Naive thymus-derived CD8-positive, alpha-beta T cell (primary cell): ENCODE measurements at regions not wholly inside any gene's neighbourhood (a gene's known extent, or its start where the extent isn't known, plus 50 kb on each side); places are given as distances from the start of the nearest gene placed in this dataset.
"Not testable (repeated sequence)": the region's sequence is repeated elsewhere in the genome, so short reads cannot be mapped to it uniquely, and the experiment has no call there.

Experiments
- ATAC-seq, 2 donors: fragments of 150-1000 bp; cut with Tn5 transposase in 1 of 2; sonication (Bioruptor Pico), chemical (Tn5 transposase) in 1 of 2; 1 replicate in 1 of 2; 2 replicates in 1 of 2; pipeline ENCODE4 v1.10.0; 2021; ENCODE audit warnings: mild to moderate bottlenecking in 2 of 2, moderate library complexity in 2 of 2
- POLR2A ChIA-PET: fragments of 350-600 bp; sonication (Branson Sonifier 250); formaldehyde crosslinking; loops from one replicate; lab custom pipeline; 2021; ENCODE audit warnings: antibody characterized with exemption; lab: Charles Lee
- DNase-seq, 10 donors: peaks; one replicate each; pipeline versions ENCODE4 v3.0.0 to v3.0.0-alpha.2; 2020 to 2022
- H3K27ac Mint-ChIP-seq, 10 donors: one replicate each; pipeline ENCODE4 v1.8.0; 2020 to 2022; ENCODE audit warnings: mild to moderate bottlenecking in 10 of 10, mixed read lengths in 10 of 10, moderate library complexity in 4 of 10, inconsistent platforms in 1 of 10
- H3K27me3 Mint-ChIP-seq, 5 donors: one replicate each; pipeline ENCODE4 v1.8.0; 2021 to 2022; ENCODE audit warnings: mixed read lengths in 5 of 5
- H3K36me3 Mint-ChIP-seq, 3 donors: one replicate each; pipeline ENCODE4 v1.8.0; 2020 to 2022; ENCODE audit warnings: mixed read lengths in 3 of 3, mild to moderate bottlenecking in 2 of 3, inconsistent platforms in 1 of 3
- H3K4me1 Mint-ChIP-seq, 4 donors: one replicate each; pipeline ENCODE4 v1.8.0; 2021 to 2022; ENCODE audit warnings: mixed read lengths in 4 of 4
- H3K4me3 Mint-ChIP-seq, 10 donors: one replicate each; pipeline ENCODE4 v1.8.0; 2020 to 2022; ENCODE audit warnings: mild to moderate bottlenecking in 10 of 10, mixed read lengths in 10 of 10, moderate library complexity in 6 of 10, inconsistent platforms in 1 of 10
- H3K9me3 Mint-ChIP-seq, 9 donors: one replicate each; pipeline ENCODE4 v1.8.0; 2020 to 2022; ENCODE audit warnings: mixed read lengths in 9 of 9, mild to moderate bottlenecking in 3 of 9, inconsistent platforms in 1 of 9, moderate library complexity in 1 of 9

DNA sequence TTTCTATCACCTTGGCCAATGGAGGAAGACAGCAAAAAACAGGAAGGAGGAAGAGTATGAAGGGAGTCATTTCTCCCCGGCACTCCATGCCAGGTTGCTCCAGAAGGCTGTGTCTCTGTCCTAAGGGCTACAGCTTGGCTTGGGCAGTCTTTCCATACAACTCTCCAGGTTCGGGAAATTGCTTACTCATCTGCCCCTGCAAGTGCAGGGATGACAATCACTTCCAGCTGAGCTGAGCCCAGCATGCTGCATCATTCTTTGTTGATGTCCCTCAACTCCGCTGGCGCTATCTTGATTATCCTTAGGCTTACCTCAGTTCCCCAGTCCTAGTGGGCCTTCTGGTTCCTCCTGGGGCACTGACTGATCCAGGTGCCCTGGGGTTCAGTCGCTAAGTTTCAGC is 86.9 kb upstream of the COPS8 start:
- H3K27me3 Mint-ChIP-seq: peaks cover 6 to 22% (median 9%) of the 10 kb centered on the region in 5 donors
- H3K4me3 Mint-ChIP-seq: no peak overlapping the region
- POLR2A ChIA-PET: no interaction called here
- H3K9me3 Mint-ChIP-seq: peaks cover 0 to 2% (median 0%) of the 10 kb centered on the region in 9 donors
- no peaks in the 10 kb centered on the region for H3K36me3 Mint-ChIP-seq
- H3K4me1 Mint-ChIP-seq: peaks cover 0 to 2% (median 0%) of the 10 kb centered on the region in 4 donors
- DNase-seq (no peak), ATAC-seq (no peak)
- no peak overlapping the region for H3K27ac Mint-ChIP-seq

DNA sequence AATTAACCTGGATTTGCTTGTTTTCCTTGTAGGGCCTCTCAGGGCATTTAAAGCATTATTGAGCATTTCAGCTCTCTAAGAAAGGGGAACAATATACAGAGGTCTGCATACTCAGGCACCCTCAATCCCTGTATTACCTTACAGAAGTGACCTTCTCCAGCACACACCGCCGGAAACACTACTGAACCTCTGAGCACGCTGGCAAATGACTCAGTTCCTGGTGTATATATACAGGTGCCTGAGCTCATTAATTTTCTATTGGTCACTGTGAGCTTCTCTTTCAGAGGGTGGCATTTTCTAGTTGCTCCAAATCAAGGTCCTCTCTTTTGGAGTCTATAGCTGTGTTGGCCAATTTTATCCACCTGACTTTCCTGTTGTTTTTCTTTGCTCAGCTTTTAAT is 85.2 kb upstream of the COPS8 start:
- Mint-ChIP-seq H3K27ac (no peak overlapping the region), H3K36me3 (no peaks in the 10 kb centered on the region), H3K27me3 (peaks cover 0 to 19% (median 4%) of the 10 kb centered on the region in 5 donors), H3K4me3 (no peak overlapping the region), H3K4me1 (no peaks in the 10 kb centered on the region), H3K9me3 (peaks cover 0 to 2% (median 0%) of the 10 kb centered on the region in 9 donors)
- ATAC-seq: no peak
- POLR2A ChIA-PET: interaction anchor here (0.7 kb wide), 1 partner anchor 12 kb away, joined by 5 read pairs; no protein-coding TSS in a partner anchor
- no peak for DNase-seq

DNA sequence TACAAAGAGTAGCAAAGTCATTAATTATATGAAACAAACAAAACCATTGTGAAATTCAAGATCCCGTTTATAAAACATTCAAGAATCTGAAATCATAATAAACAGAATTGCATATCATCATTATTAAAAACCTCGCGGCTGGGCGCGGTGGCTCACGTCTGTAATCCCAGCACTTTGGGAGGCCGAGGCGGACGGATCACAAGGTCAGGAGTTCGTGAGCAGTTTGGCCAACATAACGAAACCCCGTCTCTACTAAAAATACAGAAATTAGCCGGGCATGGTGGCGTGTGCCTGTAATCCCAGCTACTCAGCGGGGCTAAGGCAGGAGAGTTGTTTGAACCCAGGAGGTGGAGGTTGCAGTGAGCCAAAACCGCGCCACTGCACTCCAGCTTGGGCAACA is 80.3 kb upstream of the COPS8 start:
- ATAC-seq, H3K4me1 Mint-ChIP-seq, H3K27me3 Mint-ChIP-seq, H3K9me3 Mint-ChIP-seq, H3K36me3 Mint-ChIP-seq, POLR2A ChIA-PET, H3K27ac Mint-ChIP-seq, DNase-seq, H3K4me3 Mint-ChIP-seq: not testable (repeated sequence)

DNA sequence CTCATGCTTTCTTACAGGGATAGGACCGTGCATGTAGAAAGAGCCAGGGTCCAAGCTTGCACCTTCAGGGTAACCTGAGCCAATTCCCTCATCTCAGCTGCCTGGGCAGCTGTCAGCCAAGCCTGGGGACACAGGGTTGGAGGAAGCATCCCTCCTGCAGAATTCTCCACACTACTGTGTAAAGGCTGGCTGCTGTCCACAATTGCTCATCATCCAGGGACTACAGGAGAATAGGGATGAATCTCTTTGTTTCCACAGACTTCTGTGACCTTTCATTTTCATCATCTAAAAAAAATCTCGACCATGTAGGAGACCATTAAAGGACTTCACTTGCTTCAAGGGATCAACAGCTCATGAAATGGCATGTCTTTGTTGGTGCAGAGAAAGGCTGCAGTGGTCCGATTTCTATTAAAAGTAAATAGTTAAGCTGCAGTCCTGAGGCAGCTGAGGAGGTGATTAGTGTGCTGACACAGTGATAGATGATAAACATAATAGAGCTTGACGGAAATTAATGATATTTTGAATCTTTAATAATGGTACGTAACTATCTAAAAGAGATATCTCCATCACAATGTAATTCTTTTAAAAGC is 74.4 kb upstream of the COPS8 start:
- POLR2A ChIA-PET: no interaction called here
- Mint-ChIP-seq H3K4me1 (no peaks in the 10 kb centered on the region), H3K27ac (no peak overlapping the region), H3K27me3 (peaks cover 0 to 11% (median 3%) of the 10 kb centered on the region in 5 donors), H3K4me3 (no peak overlapping the region), H3K36me3 (no peaks in the 10 kb centered on the region), H3K9me3 (no peaks in the 10 kb centered on the region)
- ATAC-seq (no peak), DNase-seq (no peak)

DNA sequence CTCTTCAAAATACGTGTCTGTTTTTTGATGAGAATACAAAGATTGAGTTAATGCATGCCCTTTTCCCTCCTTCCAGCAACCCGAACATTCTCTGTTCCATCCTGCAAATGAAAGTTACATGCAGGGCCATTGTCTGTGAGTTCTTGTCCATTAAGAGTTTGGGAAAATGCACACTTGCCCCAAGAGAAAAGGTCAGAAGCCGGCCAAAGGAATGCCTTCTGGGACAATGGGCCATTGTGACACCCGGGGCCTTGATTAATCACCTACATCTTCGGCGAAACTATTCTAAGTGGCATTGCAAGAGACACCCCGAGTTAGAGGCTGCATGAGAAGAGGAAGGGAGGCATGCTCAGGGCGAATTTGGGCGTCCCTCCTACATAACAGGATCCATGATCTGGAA is 73.7 kb upstream of the COPS8 start:
- Mint-ChIP-seq H3K9me3 (no peaks in the 10 kb centered on the region), H3K27ac (no peak overlapping the region), H3K27me3 (peaks cover 0 to 11% (median 3%) of the 10 kb centered on the region in 5 donors), H3K36me3 (no peaks in the 10 kb centered on the region), H3K4me1 (no peaks in the 10 kb centered on the region), H3K4me3 (no peak overlapping the region)
- DNase-seq: no peak
- POLR2A ChIA-PET: no interaction called here
- ATAC-seq: no peak

DNA sequence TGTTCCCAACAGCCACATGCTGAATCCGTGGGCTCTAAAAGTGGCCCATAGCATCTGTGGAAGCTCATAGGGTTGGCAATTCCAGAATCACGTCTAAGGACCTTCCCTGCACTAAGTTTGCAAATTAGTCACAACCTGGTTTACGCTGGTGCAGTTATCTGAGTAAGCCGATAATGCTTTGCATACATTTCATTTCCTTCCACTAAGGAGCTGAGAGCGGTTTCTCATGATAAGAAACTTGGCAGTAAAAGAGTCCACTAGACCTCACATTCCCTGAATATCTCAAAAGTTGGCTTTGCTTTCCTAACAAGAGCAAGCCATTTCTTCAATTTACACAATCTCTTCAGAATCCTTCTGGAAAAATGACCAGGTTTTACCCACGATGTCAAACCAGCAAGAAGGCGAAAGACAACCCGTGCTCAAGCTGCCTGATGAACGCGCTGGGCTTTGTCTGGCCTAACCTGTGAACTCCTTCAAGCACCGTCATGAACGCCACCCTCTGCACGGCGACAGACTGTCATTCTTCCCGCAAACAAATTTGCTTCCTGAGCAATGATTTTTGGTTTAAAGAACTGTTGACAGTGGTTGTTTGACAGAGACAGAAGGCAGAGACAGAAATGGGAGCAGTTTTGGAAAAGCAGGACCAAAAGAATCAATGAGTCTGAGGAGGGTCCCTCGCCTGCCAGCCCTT is 73.0 kb upstream of the COPS8 start:
- ATAC-seq: no peak
- H3K4me1 Mint-ChIP-seq: no peaks in the 10 kb centered on the region
- H3K27ac Mint-ChIP-seq: no peak overlapping the region
- no peak for DNase-seq
- POLR2A ChIA-PET: no interaction called here
- no peaks in the 10 kb centered on the region for H3K9me3 Mint-ChIP-seq
- no peak overlapping the region for H3K4me3 Mint-ChIP-seq
- no peaks in the 10 kb centered on the region for H3K36me3 Mint-ChIP-seq
- peaks cover 0 to 11% (median 3%) of the 10 kb centered on the region in 5 donors for H3K27me3 Mint-ChIP-seq

DNA sequence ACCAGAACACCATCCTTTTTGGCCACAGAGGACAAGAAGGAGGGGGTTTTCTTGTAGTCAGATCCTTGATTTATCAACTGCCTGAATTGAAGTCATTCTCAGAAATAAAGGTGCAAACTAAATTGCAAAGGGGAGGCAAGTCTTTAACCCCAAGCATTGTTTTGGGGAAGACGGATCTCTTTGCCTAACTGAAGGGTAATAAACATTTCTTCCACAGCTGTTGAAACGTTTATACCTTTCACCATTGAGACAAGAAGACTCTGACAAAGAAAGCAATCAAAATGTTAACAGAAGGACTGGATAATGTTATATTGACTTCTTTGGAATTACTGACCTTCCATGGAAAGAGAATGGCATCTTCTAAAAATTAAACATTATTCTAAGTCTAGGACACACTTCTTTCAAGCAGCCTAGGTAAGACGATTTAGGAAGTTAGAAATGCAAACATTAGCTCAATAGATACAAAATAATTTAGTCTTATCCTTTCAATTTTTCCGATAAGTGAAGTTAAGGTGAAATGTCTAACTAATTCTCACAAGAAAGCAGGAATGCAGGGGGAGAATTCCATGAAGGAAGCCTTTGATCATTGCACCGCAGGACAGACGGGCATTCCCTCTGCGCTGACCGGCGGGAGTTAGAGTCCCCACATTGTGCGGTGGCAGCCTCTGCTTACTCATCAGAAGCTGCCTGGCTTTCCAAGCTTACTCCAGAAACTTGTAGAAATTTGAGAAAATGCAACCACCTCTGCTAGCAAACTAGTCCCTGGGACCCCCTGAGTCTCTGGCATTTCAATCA is 69.4 kb upstream of the COPS8 start:
- POLR2A ChIA-PET: no interaction called here
- no peaks in the 10 kb centered on the region for H3K9me3 Mint-ChIP-seq
- no peak overlapping the region for H3K4me3 Mint-ChIP-seq
- no peak for ATAC-seq
- H3K27me3 Mint-ChIP-seq: no peaks in the 10 kb centered on the region
- DNase-seq: no peak
- H3K36me3 Mint-ChIP-seq: no peaks in the 10 kb centered on the region
- no peak overlapping the region for H3K27ac Mint-ChIP-seq
- H3K4me1 Mint-ChIP-seq: peaks cover 0 to 2% (median 0%) of the 10 kb centered on the region in 4 donors

DNA sequence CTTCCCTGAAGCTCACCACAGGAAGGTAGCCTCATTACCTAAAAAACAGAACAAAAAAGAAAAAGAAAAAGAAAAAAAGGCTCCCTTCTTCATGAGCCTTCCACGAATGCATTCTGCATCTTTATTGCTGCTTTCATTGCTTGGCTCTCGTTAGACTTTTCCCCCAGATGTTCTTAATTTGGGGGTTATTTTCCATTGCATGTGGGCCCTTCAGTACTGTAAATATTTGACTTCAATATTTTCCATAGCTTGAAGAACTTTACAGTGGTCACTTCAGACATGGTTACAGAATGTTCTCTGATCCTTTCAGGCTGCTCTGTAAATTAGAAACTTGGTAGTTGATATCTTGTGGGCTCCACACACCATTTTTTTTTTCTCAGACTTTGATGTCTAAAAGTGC is 65.6 kb upstream of the COPS8 start:
- DNase-seq (no peak), ATAC-seq (no peak)
- H3K4me3 Mint-ChIP-seq: no peak overlapping the region
- H3K27ac Mint-ChIP-seq: no peak overlapping the region
- H3K27me3 Mint-ChIP-seq: peaks cover 0 to 4% (median 0%) of the 10 kb centered on the region in 5 donors
- no peaks in the 10 kb centered on the region for H3K9me3 Mint-ChIP-seq
- H3K36me3 Mint-ChIP-seq: no peaks in the 10 kb centered on the region
- H3K4me1 Mint-ChIP-seq: peaks cover 0 to 2% (median 0%) of the 10 kb centered on the region in 4 donors
- POLR2A ChIA-PET: no interaction called here

DNA sequence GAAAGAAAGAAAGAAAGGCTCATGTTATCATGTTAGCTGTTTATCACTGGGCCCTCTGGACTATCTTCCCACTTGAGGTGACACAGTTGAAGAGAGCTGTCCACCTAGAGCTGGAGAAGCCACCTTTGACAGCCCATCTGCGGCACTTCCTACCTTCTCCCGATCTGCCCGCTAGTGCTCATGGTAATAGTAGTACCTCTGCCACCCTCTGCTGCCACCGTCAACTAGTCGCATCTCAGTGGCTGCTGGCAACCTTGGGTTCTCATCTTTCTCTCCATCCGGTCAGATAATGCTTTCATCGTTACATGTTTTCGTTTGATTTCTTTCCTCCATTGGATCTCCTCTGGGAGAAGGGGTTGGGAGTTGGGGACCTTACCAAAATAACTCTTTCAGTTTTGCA is 63.2 kb upstream of the COPS8 start:
- Mint-ChIP-seq H3K27ac (peak overlapping the region in 2 of 10 donors; percentile 13 to 68), H3K9me3 (no peaks in the 10 kb centered on the region), H3K27me3 (peaks cover 0 to 4% (median 0%) of the 10 kb centered on the region in 5 donors), H3K4me1 (peaks cover 0 to 3% (median under 1%) of the 10 kb centered on the region in 4 donors), H3K4me3 (no peak overlapping the region), H3K36me3 (no peaks in the 10 kb centered on the region)
- DNase-seq (no peak), ATAC-seq (no peak)
- POLR2A ChIA-PET: no interaction called here

DNA sequence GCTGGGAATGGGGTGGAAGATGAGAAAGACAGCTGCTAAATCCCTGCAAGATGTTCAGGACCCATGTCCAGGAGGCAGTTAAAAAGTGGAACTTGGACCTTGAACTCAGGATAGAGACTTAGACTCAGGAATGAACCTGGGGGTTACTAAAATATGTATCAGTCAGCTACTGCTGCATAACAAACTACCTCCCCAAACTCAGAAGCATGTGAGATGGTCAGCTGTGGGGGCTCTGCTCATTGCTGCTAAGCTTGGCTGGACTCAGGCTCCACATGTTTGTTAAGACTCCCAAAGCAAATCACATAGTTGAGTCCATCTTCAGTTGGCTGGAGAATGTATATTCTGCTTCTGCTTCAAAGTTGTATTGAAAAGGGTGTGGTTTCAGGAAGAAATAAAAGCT is 61.4 kb upstream of the COPS8 start:
- no peak for ATAC-seq
- no peaks in the 10 kb centered on the region for H3K9me3 Mint-ChIP-seq

DNA sequence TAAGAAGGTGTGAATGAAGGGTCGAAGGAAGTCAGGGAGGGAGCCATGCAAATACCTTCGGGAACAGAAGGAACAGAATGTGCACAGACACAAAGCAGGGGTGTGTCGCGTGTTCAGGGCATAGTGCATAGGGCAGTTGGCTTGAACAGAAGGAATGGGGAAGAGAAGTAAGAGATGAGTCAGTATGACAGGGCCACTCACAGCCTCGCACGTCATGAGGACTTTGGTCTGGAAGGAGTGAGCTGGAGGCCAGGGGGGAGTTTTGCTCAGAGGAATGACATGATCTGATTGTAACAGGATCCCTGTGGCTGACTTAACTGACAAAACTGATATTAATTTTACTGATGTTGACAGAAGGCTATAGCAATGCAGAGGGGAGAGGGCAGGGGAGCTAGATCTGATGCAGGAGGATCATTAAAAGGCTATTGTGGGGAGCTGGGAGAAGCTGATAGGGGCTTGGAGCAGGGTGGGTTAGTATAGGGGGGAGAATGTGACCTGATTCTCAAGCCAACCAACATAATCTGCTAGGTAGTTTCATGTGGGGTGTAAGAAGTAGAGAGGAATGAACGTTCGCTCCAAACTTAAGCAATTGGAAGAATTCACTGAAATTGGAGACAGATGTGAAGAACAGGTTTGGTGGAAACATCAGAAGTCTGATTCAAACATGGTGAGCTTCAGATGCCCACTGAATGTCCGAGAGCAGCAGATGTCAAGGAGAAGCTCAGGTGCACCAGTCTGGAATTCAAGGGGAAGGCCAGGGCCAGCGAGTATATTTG is 60.4 kb upstream of the COPS8 start:
- DNase-seq (no peak), ATAC-seq (no peak)
- H3K27ac Mint-ChIP-seq: no peak overlapping the region
- H3K36me3 Mint-ChIP-seq: no peaks in the 10 kb centered on the region
- H3K4me3 Mint-ChIP-seq: no peak overlapping the region
- H3K4me1 Mint-ChIP-seq: peaks cover 0 to 2% (median under 1%) of the 10 kb centered on the region in 4 donors
- POLR2A ChIA-PET: no interaction called here
- no peaks in the 10 kb centered on the region for H3K9me3 Mint-ChIP-seq
- H3K27me3 Mint-ChIP-seq: peaks cover 0 to 4% (median 0%) of the 10 kb centered on the region in 5 donors

More for the DNA sequence above, 61.4 kb upstream of the COPS8 start:
- DNase-seq: no peak
- no peak overlapping the region for H3K27ac Mint-ChIP-seq
- H3K27me3 Mint-ChIP-seq: peaks cover 0 to 4% (median 0%) of the 10 kb centered on the region in 5 donors
- peaks cover 0 to 3% (median under 1%) of the 10 kb centered on the region in 4 donors for H3K4me1 Mint-ChIP-seq
- no peaks in the 10 kb centered on the region for H3K36me3 Mint-ChIP-seq
- POLR2A ChIA-PET: no interaction called here
- no peak overlapping the region for H3K4me3 Mint-ChIP-seq

DNA sequence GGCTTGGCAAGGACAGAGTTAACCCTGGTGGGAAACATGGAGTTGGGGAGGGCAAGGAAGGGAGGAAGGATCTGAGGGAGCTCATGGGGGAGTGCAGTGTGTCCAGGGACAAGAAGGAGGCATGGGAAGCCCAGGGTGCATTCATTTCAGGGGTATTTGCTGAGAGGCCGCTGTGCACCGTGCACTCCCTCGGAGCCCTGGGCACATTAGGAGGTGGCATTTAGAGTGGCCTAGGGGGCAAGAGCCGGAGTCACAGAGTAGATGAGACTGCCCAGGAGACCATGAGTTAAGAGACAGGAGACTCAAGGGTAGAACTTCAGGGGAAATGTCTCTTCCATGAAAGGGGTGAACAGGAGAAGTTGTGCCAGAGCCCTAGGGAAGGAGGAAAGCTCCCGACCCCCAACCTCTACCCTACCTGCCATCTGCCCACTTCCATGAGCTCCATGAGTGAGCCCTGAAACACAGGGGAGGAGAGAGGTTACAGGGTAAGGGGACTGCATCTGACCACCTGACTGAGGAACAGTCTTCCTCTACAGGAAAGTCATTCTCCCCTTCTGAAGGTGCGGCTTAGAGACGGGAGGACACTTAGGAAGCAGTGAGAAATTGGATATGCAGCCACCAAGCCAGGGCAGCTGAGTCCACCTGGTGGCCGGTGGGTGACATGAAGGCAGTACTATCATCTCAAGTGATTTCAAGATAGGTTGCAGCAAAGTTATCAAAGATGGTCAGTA is 58.5 kb upstream of the COPS8 start:
- POLR2A ChIA-PET: no interaction called here
- Mint-ChIP-seq H3K9me3 (no peaks in the 10 kb centered on the region), H3K4me1 (peaks cover 0 to 2% (median under 1%) of the 10 kb centered on the region in 4 donors), H3K36me3 (no peaks in the 10 kb centered on the region), H3K27ac (peak overlapping the region in 1 of 10 donors; percentile 15), H3K27me3 (peaks cover 0 to 4% (median 2%) of the 10 kb centered on the region in 5 donors), H3K4me3 (no peak overlapping the region)
- DNase-seq: peak in 8 of 10 donors; percentile 11 to 48 (median 32)
- peak; percentile 47 to 59 for ATAC-seq
